GM12872 (cell line): ENCODE measurements at regions not wholly inside any gene's neighbourhood (a gene's known extent, or its start where the extent isn't known, plus 50 kb on each side); places are given as distances from the start of the nearest gene placed in this dataset.

Experiments used
- CTCF ChIP-seq: IDR thresholded peaks from 3 replicates; pipeline ENCODE4 v1.5.1; 2011; ENCODE audit warnings: low read depth, mild to moderate bottlenecking, low read length, moderate library complexity; ENCODE audit not compliant: insufficient read depth

- no peak for TF ChIP-seq CTCF
Measured at GRCh38 chr10:108034829-108035228, 870.3 kb upstream of the SORCS1 start.

- no peak for TF ChIP-seq CTCF
Measured at GRCh38 chr10:108031505-108031904, 867.0 kb upstream of the SORCS1 start.

- no peak for TF ChIP-seq CTCF
Measured at GRCh38 chr10:108014902-108015177, 850.3 kb upstream of the SORCS1 start.

GRCh38 chr10:108014145-108014901 is 849.8 kb upstream of the SORCS1 start:
- TF ChIP-seq CTCF, result no peak

- no peak for TF ChIP-seq CTCF
Measured at GRCh38 chr10:108005627-108006026, 841.1 kb upstream of the SORCS1 start.

GRCh38 chr10:108003576-108003975 is 839.1 kb upstream of the SORCS1 start:
- no peak for TF ChIP-seq CTCF

GRCh38 chr10:108003061-108003460 is 838.6 kb upstream of the SORCS1 start:
- TF ChIP-seq CTCF, result no peak
